GM18526 (cell line): ENCODE measurements at regions not wholly inside any gene's neighbourhood (a gene's known extent, or its start where the extent isn't known, plus 50 kb on each side); places are given as distances from the start of the nearest gene placed in this dataset.

Experiments used
- POLR2A ChIP-seq: IDR thresholded peaks from 3 replicates; pipeline ENCODE4 v1.6.1; 2011; ENCODE audit not compliant: insufficient read length; ENCODE audit errors: extremely low read depth

- no peak for TF ChIP-seq POLR2A
Measured at GRCh38 chr15:38862099-38862498, 297.5 kb upstream of the RASGRP1 start.

- TF ChIP-seq POLR2A, result no peak
Measured at GRCh38 chr15:38863381-38863780, 298.8 kb upstream of the RASGRP1 start.

- TF ChIP-seq POLR2A, result no peak
Measured at GRCh38 chr15:38864122-38864521, 299.5 kb upstream of the RASGRP1 start.

- no peak for TF ChIP-seq POLR2A
Measured at GRCh38 chr15:38864827-38865581, 300.4 kb upstream of the RASGRP1 start.

GRCh38 chr15:38867556-38867955, 302.9 kb upstream of the RASGRP1 start:
- no peak for TF ChIP-seq POLR2A

GRCh38 chr15:38868326-38869114, 303.9 kb upstream of the RASGRP1 start:
- TF ChIP-seq POLR2A, result no peak

GRCh38 chr15:38871638-38872037, 307.0 kb upstream of the RASGRP1 start:
- no peak for TF ChIP-seq POLR2A

- TF ChIP-seq POLR2A, result no peak
Measured at GRCh38 chr15:38872732-38873131, 308.1 kb upstream of the RASGRP1 start.

- TF ChIP-seq POLR2A, result no peak
Measured at GRCh38 chr15:38873158-38873557, 308.5 kb upstream of the RASGRP1 start.

GRCh38 chr15:38874464-38874863, 309.9 kb upstream of the RASGRP1 start:
- no peak for TF ChIP-seq POLR2A

GRCh38 chr15:38876211-38876610, 311.6 kb upstream of the RASGRP1 start:
- TF ChIP-seq POLR2A, result no peak

- TF ChIP-seq POLR2A, result no peak
Measured at GRCh38 chr15:38876621-38877020, 312.0 kb upstream of the RASGRP1 start.

- TF ChIP-seq POLR2A, result no peak
Measured at GRCh38 chr15:38877471-38877870, 312.9 kb upstream of the RASGRP1 start.

- no peak for TF ChIP-seq POLR2A
Measured at GRCh38 chr15:38878026-38878425, 313.4 kb upstream of the RASGRP1 start.

GRCh38 chr15:38878926-38879325, 314.3 kb upstream of the RASGRP1 start:
- TF ChIP-seq POLR2A, result no peak

- no peak for TF ChIP-seq POLR2A
Measured at GRCh38 chr15:38879909-38880471, 315.4 kb upstream of the RASGRP1 start.

- TF ChIP-seq POLR2A, result no peak
Measured at GRCh38 chr15:38882221-38882620, 317.6 kb upstream of the RASGRP1 start.

GRCh38 chr15:38883987-38884386, 319.4 kb upstream of the RASGRP1 start:
- no peak for TF ChIP-seq POLR2A
